Ovary (tissue), 7 donors: ENCODE measurements at regions not wholly inside any gene's neighbourhood (a gene's known extent, or its start where the extent isn't known, plus 50 kb on each side); places are given as distances from the start of the nearest gene placed in this dataset.

ENCODE experiments used
- DNase-seq, 5 donors: peaks; one replicate each; pipeline ENCODE4 v3.0.0-alpha.2; 2019 to 2020
- H3K27ac ChIP-seq, 2 donors: fragments of 200-600 bp; one replicate each; pipeline versions ENCODE4 v1.5.1 to v1.8.0; 2019 to 2022
- H3K27me3 ChIP-seq: fragments of 200-600 bp; one replicate; pipeline ENCODE4 v1.8.0; 2022
- H3K36me3 ChIP-seq: fragments of 200-600 bp; sonication (generic); one replicate; pipeline ENCODE4 v1.5.1; 2019
- H3K4me1 ChIP-seq: one replicate; pipeline ENCODE4 v1.8.1; 2013; ENCODE audit warnings: mild to moderate bottlenecking, moderate library complexity; ENCODE audit not compliant: insufficient read depth
- H3K4me3 ChIP-seq: fragments of 200-600 bp; sonication (generic); one replicate; pipeline ENCODE4 v1.5.1; 2017
- H3K9me3 ChIP-seq, 2 donors: fragments of 200-600 bp in 1 of 2; sonication (generic) in 1 of 2; one replicate each; pipeline versions ENCODE4 v1.5.1 to v1.8.1; 2013 to 2019; ENCODE audit warnings: mild to moderate bottlenecking in 1 of 2, moderate library complexity in 1 of 2
- CTCF ChIP-seq, 3 donors: fragments of 450-650 bp in 2 of 3; fragments of 200-600 bp in 1 of 3; IDR thresholded peaks; one replicate each; pipeline versions ENCODE4 v1.5.1 to v1.8.0; 2016 to 2022; ENCODE audit warnings: antibody characterized with exemption in 3 of 3, mild to moderate bottlenecking in 1 of 3
- EP300 ChIP-seq: sonication (generic); formaldehyde crosslinking; IDR thresholded peaks from one replicate; pipeline ENCODE4 v1.6.1; 2017; ENCODE audit warnings: antibody characterized with exemption
- POLR2A ChIP-seq: fragments of 450-650 bp; IDR thresholded peaks from one replicate; pipeline ENCODE4 v1.6.1; 2017; ENCODE audit warnings: antibody characterized with exemption, mild to moderate bottlenecking, moderate library complexity
- WGBS, 3 donors: extraction: QIAGEN DNeasy Blood & Tissue Kit in 1 of 3; methylation state at CpG; one replicate each; pipeline versions ENCODE4 v1.1.5 to v1.1.7; 2013 to 2017; 5-methylcytosine and 5-hydroxymethylcytosine counted together
- intact Hi-C, 4 donors: fragments of 100-400 bp; cut with DNase I; formaldehyde crosslinking; loops; one replicate each; pipeline versions ENCODE4 v1.11.0 to v1.15.1; 2022 to 2023
- donor health status: DM: no; HTN: no; CAD: no; lungs with moderate emphysema.
- donor health status: DM: no; HTN: no; CAD: no.
- donor health status: Bipolar disorder and iron deficiency.
- donor health status: DM: no; HTN: no; CAD: no.
- donor health status: DM: yes; HTN: yes; CAD: no.

- no peaks in the 10 kb centered on the region for H3K9me3 ChIP-seq
- no peaks in the 10 kb centered on the region for H3K36me3 ChIP-seq
- no peaks in the 10 kb centered on the region for H3K4me1 ChIP-seq
- no peak for TF ChIP-seq EP300
- no peak for TF ChIP-seq CTCF (IDR thresholded peaks at IDR 0.05)
- TF ChIP-seq POLR2A, result no peak
- H3K27me3 ChIP-seq, result no peaks in the 10 kb centered on the region
- WGBS, 3 donors, result 38 to 54% (median 40%) methylated on average over 2 of the region's 2 CpGs
- intact Hi-C loops, result no loop called here
- no peak for DNase-seq
- H3K27ac ChIP-seq, result no peak overlapping the region
- H3K4me3 ChIP-seq, result no peak overlapping the region
These were observed 553.7 kb downstream of the FGF13 start for GRCh38 chrX:138157850-138158249.

GRCh38 chrX:138191998-138192397, 519.5 kb downstream of the FGF13 start:
- no peak for DNase-seq
- Histone ChIP-seq H3K9me3 (no peaks in the 10 kb centered on the region), H3K27ac (no peak overlapping the region), H3K36me3 (no peaks in the 10 kb centered on the region), H3K27me3 (no peaks in the 10 kb centered on the region), H3K4me3 (no peak overlapping the region), H3K4me1 (no peaks in the 10 kb centered on the region)
- no peak for TF ChIP-seq POLR2A
- TF ChIP-seq EP300, result no peak
- no peak for TF ChIP-seq CTCF (IDR thresholded peaks at IDR 0.05)
- intact Hi-C loops, result no loop called here
- 7 to 9% (median 8%) methylated on average over 1 of the region's 1 CpG for WGBS, 3 donors

- intact Hi-C loops, result no loop called here
- no peak overlapping the region for H3K4me3 ChIP-seq
- no peaks in the 10 kb centered on the region for H3K36me3 ChIP-seq
- H3K9me3 ChIP-seq, result no peaks in the 10 kb centered on the region
- TF ChIP-seq POLR2A (no peak), EP300 (no peak)
- no peaks in the 10 kb centered on the region for H3K27me3 ChIP-seq
- H3K4me1 ChIP-seq, result no peaks in the 10 kb centered on the region
- no peak for DNase-seq
- H3K27ac ChIP-seq, result no peak overlapping the region
- WGBS, 3 donors, result 33 to 44% (median 43%) methylated on average over 2 of the region's 2 CpGs
These were observed 481.8 kb downstream of the FGF13 start for GRCh38 chrX:138229718-138230117.

GRCh38 chrX:138240266-138240665, 471.3 kb downstream of the FGF13 start:
- no peak for TF ChIP-seq POLR2A
- TF ChIP-seq EP300, result no peak
- no peak for TF ChIP-seq CTCF (IDR thresholded peaks at IDR 0.05)
- Histone ChIP-seq H3K27ac (no peak overlapping the region), H3K27me3 (no peaks in the 10 kb centered on the region), H3K4me1 (no peaks in the 10 kb centered on the region), H3K36me3 (no peaks in the 10 kb centered on the region), H3K4me3 (no peak overlapping the region), H3K9me3 (no peaks in the 10 kb centered on the region)
- intact Hi-C loops, result no loop called here
- no peak for DNase-seq
- WGBS, 3 donors, result 29 to 38% (median 33%) methylated on average over 2 of the region's 2 CpGs

GRCh38 chrX:138254001-138254400, 457.5 kb downstream of the FGF13 start:
- Histone ChIP-seq H3K4me3 (no peak overlapping the region), H3K27ac (no peak overlapping the region), H3K4me1 (no peaks in the 10 kb centered on the region), H3K9me3 (no peaks in the 10 kb centered on the region), H3K36me3 (no peaks in the 10 kb centered on the region), H3K27me3 (no peaks in the 10 kb centered on the region)
- TF ChIP-seq EP300 (no peak), POLR2A (no peak), CTCF (IDR thresholded peaks at IDR 0.05) (no peak)
- intact Hi-C loops, result no loop called here
- DNase-seq, result no peak
- 73 to 85% (median 85%) methylated on average over 3 of the region's 3 CpGs for WGBS, 3 donors
